Esophagus muscularis mucosa (tissue), 4 donors: ENCODE measurements at regions not wholly inside any gene's neighbourhood (a gene's known extent, or its start where the extent isn't known, plus 50 kb on each side); places are given as distances from the start of the nearest gene placed in this dataset.

Source experiments
- DNase-seq: peaks from one replicate; pipeline ENCODE4 v3.0.0-alpha.2; 2017; ENCODE audit errors: extremely low spot score
- H3K27ac ChIP-seq, 4 donors: fragments of 200-600 bp; sonication (generic); replicated peaks in 1 of 4; 1 replicate in 3 of 4; 2 replicates in 1 of 4; pipeline ENCODE4 v1.5.1; 2016 to 2019; ENCODE audit warnings: mild to moderate bottlenecking in 1 of 4
- H3K27me3 ChIP-seq, 4 donors: fragments of 200-600 bp; sonication (generic); one replicate each; pipeline versions ENCODE4 v1.5.1 to v1.6.0; 2016 to 2019
- H3K36me3 ChIP-seq, 4 donors: fragments of 200-600 bp; sonication (generic); one replicate each; pipeline ENCODE4 v1.5.1; 2016 to 2019
- H3K4me1 ChIP-seq, 4 donors: fragments of 200-600 bp; sonication (generic); one replicate each; pipeline ENCODE4 v1.5.1; 2016 to 2019
- H3K4me3 ChIP-seq, 4 donors: fragments of 200-600 bp; sonication (generic); 1 replicate in 2 of 4; 2 replicates in 2 of 4; pipeline ENCODE4 v1.5.1; 2016 to 2019; ENCODE audit warnings: mild to moderate bottlenecking in 4 of 4, moderate library complexity in 1 of 4
- H3K9me3 ChIP-seq, 4 donors: fragments of 200-600 bp; sonication (generic); 1 replicate in 3 of 4; 2 replicates in 1 of 4; pipeline ENCODE4 v1.5.1; 2016 to 2019
- CTCF ChIP-seq, 3 experiments: fragments of 200-600 bp in 2 of 3; fragments of 450-650 bp in 1 of 3; sonication (generic) in 2 of 3; IDR thresholded peaks; one replicate each; pipeline ENCODE4 v1.5.1; 2017 to 2019; ENCODE audit warnings: antibody characterized with exemption in 3 of 3, mild to moderate bottlenecking in 2 of 3, moderate library complexity in 1 of 3
- EP300 ChIP-seq: sonication (generic); formaldehyde crosslinking; IDR thresholded peaks from one replicate; pipeline ENCODE4 v1.6.1; 2017; ENCODE audit warnings: antibody characterized with exemption
- POLR2A ChIP-seq: fragments of 450-650 bp; IDR thresholded peaks from one replicate; pipeline ENCODE4 v1.6.1; 2017; ENCODE audit warnings: antibody characterized with exemption, moderate library complexity, mild to moderate bottlenecking, low read depth
- POLR2AphosphoS5 ChIP-seq, 2 donors: sonication (generic); formaldehyde crosslinking; IDR thresholded peaks; one replicate each; pipeline ENCODE4 v1.6.1; 2017; ENCODE audit warnings: antibody characterized with exemption in 2 of 2
- WGBS: methylation state at CpG from one replicate; pipeline ENCODE4 v1.1.5; 2018; 5-methylcytosine and 5-hydroxymethylcytosine counted together
- intact Hi-C: fragments of 100-400 bp; cut with DNase I; formaldehyde crosslinking; loops from one replicate; pipeline ENCODE4 v1.15.1; 2023

- intact Hi-C loops = no loop called here
- TF ChIP-seq CTCF (IDR thresholded peaks at IDR 0.05) = no peak
- no peak for TF ChIP-seq POLR2AphosphoS5 (IDR thresholded peaks at IDR 0.05)
- Histone ChIP-seq H3K9me3 (no peaks in the 10 kb centered on the region), H3K4me3 (no peak overlapping the region), H3K27me3 (peaks cover 0 to 5% (median 0%) of the 10 kb centered on the region in 4 donors), H3K36me3 (no peaks in the 10 kb centered on the region), H3K27ac (no peak overlapping the region), H3K4me1 (no peaks in the 10 kb centered on the region)
- no peak for DNase-seq
- 90% methylated on average over 8 of the region's 14 CpGs for WGBS
These were observed 102.4 kb upstream of the PRR23E start for GRCh38 chr3:127090218-127091160.

- Histone ChIP-seq H3K4me3 (no peak overlapping the region), H3K27me3 (peaks cover 0 to 5% (median 0%) of the 10 kb centered on the region in 4 donors)
- 85% methylated on average over 8 of the region's 8 CpGs for WGBS
These were observed 101.6 kb upstream of the PRR23E start for GRCh38 chr3:127091376-127091775.

GRCh38 chr3:127092368-127092767, 100.6 kb upstream of the PRR23E start:
- peaks cover 0 to 4% (median 0%) of the 10 kb centered on the region in 4 donors for H3K27me3 ChIP-seq
- TF ChIP-seq CTCF (IDR thresholded peaks at IDR 0.05) = no peak
- no peak for TF ChIP-seq POLR2A
- TF ChIP-seq POLR2AphosphoS5 (IDR thresholded peaks at IDR 0.05) = no peak
- no peak for TF ChIP-seq EP300
- H3K4me1 ChIP-seq = no peaks in the 10 kb centered on the region
- no peak for DNase-seq
- WGBS = 88% methylated on average over 4 of the region's 4 CpGs
- intact Hi-C loops = no loop called here
- H3K4me3 ChIP-seq = no peak overlapping the region
- no peak overlapping the region for H3K27ac ChIP-seq
- H3K36me3 ChIP-seq = no peaks in the 10 kb centered on the region
- H3K9me3 ChIP-seq = peaks cover 0 to 4% (median 0%) of the 10 kb centered on the region in 4 donors

More at GRCh38 chr3:127091376-127091775, 101.6 kb upstream of the PRR23E start:
- TF ChIP-seq CTCF (IDR thresholded peaks at IDR 0.05) (no peak), EP300 (no peak), POLR2A (no peak), POLR2AphosphoS5 (IDR thresholded peaks at IDR 0.05) (no peak)
- DNase-seq = no peak
- H3K4me1 ChIP-seq = no peaks in the 10 kb centered on the region
- H3K27ac ChIP-seq = no peak overlapping the region
- intact Hi-C loops = no loop called here
- H3K36me3 ChIP-seq = no peaks in the 10 kb centered on the region
- peaks cover 0 to 4% (median 0%) of the 10 kb centered on the region in 4 donors for H3K9me3 ChIP-seq

GRCh38 chr3:127092776-127093175, 100.2 kb upstream of the PRR23E start:
- intact Hi-C loops = no loop called here

More at GRCh38 chr3:127092776-127093175, 100.2 kb upstream of the PRR23E start:
- H3K9me3 ChIP-seq = peaks cover 0 to 4% (median 0%) of the 10 kb centered on the region in 4 donors
- H3K27ac ChIP-seq = no peak overlapping the region
- no peaks in the 10 kb centered on the region for H3K4me1 ChIP-seq
- 80% methylated on average over 5 of the region's 11 CpGs for WGBS
- no peak for TF ChIP-seq EP300
- TF ChIP-seq POLR2A = no peak
- no peak for TF ChIP-seq CTCF (IDR thresholded peaks at IDR 0.05)
- no peak for TF ChIP-seq POLR2AphosphoS5 (IDR thresholded peaks at IDR 0.05)
- no peak for DNase-seq
- H3K36me3 ChIP-seq = no peaks in the 10 kb centered on the region
- H3K4me3 ChIP-seq = no peak overlapping the region
- H3K27me3 ChIP-seq = no peaks in the 10 kb centered on the region
